HG02885 (cell line): ENCODE measurements at regions not wholly inside any gene's neighbourhood (a gene's known extent, or its start where the extent isn't known, plus 50 kb on each side); places are given as distances from the start of the nearest gene placed in this dataset.
"Not testable (repeated sequence)": the region's sequence is repeated elsewhere in the genome, so short reads cannot be mapped to it uniquely, and the experiment has no call there.

ENCODE experiments used
- ATAC-seq: cut with Tn5 transposase; IDR thresholded peaks from one replicate; pipeline ENCODE4 v1.9.1; 2021; ENCODE audit warnings: mild to moderate bottlenecking; ENCODE audit not compliant: unreplicated experiment, poor library complexity

- ATAC-seq = no peak
These were observed 57.1 kb downstream of the GRIN2B start for GRCh38 chr12:13924286-13924685.

- ATAC-seq = no peak
These were observed 62.5 kb downstream of the GRIN2B start for GRCh38 chr12:13918897-13919296.

DNA sequence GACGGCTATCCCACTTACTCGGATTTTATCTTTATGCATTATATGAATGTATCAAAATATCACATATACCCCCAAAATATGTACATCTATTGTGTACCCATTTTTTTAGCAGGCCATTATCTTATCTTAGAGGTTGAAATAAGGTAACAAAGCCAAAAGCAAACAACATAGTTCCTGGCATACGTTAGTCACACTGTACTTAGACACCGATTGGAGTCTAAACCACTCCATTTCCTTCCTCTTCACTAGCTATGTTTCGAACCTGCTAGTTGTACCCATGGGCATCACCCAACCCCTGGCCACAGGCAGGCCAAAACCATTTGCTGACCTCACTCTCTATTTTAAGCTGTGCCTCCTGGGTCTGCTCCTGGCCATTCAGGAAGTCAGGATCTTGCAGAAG, 66.3 kb downstream of the GRIN2B start:
- no peak for ATAC-seq

GRCh38 chr12:13913371-13913770, 68.0 kb downstream of the GRIN2B start:
- no peak for ATAC-seq

DNA sequence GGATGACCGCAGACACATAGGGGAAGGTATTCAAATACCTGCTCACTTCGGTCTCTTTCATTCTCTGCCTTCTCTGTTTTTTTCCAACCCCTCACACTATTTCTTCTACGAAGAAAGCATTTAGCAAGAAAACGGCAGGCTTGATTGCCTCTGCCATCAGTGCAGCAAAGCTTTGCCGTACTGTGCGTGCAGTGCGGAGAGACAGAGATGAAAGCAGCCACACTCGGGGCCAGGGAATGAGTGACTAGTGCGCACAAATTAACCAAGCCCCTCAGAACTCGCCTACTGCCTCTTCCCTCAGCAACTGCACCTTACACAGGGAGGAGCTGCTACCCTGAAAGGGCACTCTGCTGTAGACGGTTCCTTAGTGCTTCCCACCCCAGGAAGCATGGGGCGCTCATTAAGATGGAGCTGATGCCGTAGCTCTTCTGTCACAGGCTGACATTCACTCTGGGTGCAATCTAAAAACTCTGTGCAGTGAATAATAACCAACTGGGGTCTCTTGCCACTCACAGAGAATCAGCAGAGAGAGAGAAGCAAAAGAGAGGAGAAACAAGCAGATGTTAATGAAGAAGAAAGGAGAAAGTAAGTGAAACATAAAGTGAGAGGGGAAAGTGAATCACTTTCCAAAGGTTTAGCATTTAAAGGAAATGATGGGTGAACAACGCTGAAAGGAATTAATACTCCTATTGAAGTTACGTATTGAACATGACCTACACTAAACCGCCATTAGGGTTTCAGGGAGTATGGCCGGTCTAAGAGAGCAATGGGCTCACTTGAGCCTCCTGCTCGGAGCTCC, 69.4 kb downstream of the GRIN2B start:
- no peak for ATAC-seq

- ATAC-seq = no peak
These were observed 75.6 kb downstream of the GRIN2B start for GRCh38 chr12:13905794-13906193.

GRCh38 chr12:13900718-13901117, 80.7 kb downstream of the GRIN2B start:
- no peak for ATAC-seq

DNA sequence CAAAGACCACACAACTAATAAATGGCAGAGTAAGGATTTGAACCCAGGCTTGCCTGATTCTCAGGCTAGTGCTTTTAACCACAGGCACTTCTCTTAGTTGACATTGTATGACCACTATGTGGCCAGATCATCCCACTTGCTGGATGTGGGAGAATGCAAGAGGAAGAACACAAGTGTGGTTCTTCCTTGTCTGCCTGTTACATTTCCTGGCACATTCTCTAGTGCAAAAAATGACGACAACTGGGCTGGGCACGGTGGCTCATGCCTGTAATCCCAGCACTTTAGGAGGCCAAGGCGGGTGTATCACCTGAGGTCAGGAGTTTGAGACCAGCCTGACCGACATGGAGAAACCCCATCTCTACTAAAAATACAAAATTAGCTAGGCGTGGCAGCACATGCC, 83.0 kb downstream of the GRIN2B start:
- not testable (repeated sequence) for ATAC-seq

- ATAC-seq = no peak
These were observed 83.6 kb downstream of the GRIN2B start for GRCh38 chr12:13897811-13898210.

- no peak for ATAC-seq
These were observed 85.3 kb downstream of the GRIN2B start for GRCh38 chr12:13896063-13896626.

GRCh38 chr12:13891902-13892301, 89.5 kb downstream of the GRIN2B start:
- no peak for ATAC-seq

DNA sequence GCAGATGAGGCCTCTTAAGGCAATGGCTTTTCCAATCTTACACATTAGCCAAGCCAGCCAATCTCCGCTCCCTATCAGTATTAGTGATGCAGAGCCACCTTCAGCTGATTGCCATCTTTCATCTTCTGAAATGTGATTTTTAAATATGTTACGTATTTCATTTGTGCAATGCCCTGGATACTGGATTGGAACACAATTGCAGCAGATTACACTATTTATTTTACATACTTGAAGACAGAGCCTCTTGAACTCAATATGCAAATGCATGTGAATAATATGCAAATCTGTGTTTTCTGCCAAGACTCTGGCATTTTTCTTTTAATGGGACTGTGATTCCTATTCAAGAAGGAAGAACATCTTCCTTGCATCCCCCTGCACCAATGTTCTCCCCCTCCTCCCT, 90.5 kb downstream of the GRIN2B start:
- ATAC-seq = no peak

DNA sequence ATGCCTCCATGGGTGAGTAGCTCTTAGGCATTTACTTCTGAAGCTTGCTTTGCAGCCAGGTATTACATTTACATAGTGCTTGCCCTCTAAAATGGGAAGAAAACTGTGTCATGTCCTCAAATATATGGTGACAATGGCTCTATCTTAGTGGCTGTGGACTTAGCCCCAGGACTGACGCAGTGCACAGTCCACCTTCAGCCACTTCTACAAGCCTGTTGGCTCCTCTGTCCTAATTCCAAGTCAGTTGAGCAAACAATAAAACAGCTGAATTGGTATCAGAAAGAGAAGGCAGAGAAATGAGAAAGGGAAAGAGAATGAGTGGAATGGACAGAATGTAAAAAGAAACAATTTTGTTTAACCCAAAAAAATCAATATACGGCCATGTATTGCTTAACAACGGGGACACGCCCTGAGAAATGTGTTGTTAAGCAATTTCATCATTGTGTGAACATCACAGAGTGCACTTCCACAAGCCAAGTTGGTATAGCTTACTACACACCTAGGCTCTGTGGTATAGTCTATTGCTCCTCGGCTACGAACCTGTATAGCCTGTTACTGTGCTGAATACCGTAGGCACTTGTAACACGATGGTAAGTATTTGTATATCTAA, 93.5 kb downstream of the GRIN2B start:
- ATAC-seq = no peak

GRCh38 chr12:13882176-13882575, 99.2 kb downstream of the GRIN2B start:
- no peak for ATAC-seq

- ATAC-seq = no peak
These were observed 100.8 kb downstream of the GRIN2B start for GRCh38 chr12:13880613-13881012.

- ATAC-seq = no peak
These were observed 105.7 kb downstream of the GRIN2B start for GRCh38 chr12:13875744-13876143.

DNA sequence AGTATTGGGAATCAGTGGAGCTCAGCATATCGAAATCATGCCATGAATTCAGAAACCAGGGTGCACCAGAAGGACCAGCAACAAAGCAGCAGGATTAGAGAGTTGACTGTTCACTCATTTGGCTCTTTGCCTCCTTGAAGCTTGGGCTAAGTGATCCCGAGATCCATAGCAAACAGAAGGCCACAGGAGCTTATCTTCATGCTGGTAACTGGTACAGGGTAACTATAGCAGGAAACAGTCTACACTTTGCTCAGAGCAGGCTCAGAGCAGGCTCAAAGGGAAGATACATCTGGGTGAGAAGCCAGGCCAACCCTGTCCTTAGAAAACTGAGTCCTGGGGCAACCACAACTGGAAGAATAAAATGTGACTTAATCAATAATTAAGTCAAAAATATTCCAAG, 111.1 kb downstream of the GRIN2B start:
- no peak for ATAC-seq

GRCh38 chr12:13864081-13864673, 117.2 kb downstream of the GRIN2B start:
- ATAC-seq = peak; percentile 98

DNA sequence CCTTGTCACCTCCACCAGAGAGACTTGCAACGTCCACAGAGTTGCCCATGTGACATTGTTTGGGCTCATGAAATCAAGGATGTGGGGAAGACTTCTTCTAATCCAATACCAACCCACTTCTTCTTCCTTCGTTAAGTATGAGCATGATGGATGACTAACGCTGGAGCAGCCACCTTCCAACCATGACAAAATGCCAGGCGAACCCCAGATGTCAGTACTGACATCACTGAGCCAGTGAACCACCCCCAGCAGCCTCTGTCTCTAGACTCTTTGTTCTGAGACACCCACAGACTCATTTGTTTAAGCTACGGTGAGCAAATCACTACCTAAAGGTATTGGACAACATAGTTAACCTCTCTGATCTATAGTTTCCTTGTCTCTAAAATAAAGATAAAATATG, 123.7 kb downstream of the GRIN2B start:
- no peak for ATAC-seq

GRCh38 chr12:13853471-13853870, 127.9 kb downstream of the GRIN2B start:
- ATAC-seq = no peak

DNA sequence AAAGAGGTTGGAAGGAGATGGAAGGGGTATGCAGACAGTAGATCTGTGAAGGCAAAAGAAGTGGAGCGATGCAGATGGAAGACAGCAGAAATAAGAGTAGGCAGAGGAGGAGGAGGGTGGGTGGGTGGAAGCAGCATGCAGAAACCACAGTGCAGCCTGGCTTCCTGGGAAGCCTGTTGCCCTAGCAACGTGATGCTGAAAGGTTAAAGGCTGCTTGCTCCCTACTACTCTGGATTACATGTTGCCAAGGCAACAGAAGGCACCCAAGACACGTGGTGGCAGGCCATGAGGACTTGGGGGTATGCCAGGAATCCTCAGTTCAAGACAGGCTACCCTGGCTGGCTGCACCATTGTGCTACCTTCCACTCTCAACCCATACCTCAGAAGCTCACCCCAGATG, 129.6 kb downstream of the GRIN2B start:
- ATAC-seq = no peak
